GM18907 (cell line): ENCODE measurements at regions not wholly inside any gene's neighbourhood (a gene's known extent, or its start where the extent isn't known, plus 50 kb on each side); places are given as distances from the start of the nearest gene placed in this dataset.
"Not testable (repeated sequence)": the region's sequence is repeated elsewhere in the genome, so short reads cannot be mapped to it uniquely, and the experiment has no call there.

Source experiments
- ATAC-seq: cut with Tn5 transposase; IDR thresholded peaks from one replicate; pipeline ENCODE4 v1.9.1; 2021; ENCODE audit warnings: mild to moderate bottlenecking, moderate library complexity; ENCODE audit not compliant: unreplicated experiment

DNA sequence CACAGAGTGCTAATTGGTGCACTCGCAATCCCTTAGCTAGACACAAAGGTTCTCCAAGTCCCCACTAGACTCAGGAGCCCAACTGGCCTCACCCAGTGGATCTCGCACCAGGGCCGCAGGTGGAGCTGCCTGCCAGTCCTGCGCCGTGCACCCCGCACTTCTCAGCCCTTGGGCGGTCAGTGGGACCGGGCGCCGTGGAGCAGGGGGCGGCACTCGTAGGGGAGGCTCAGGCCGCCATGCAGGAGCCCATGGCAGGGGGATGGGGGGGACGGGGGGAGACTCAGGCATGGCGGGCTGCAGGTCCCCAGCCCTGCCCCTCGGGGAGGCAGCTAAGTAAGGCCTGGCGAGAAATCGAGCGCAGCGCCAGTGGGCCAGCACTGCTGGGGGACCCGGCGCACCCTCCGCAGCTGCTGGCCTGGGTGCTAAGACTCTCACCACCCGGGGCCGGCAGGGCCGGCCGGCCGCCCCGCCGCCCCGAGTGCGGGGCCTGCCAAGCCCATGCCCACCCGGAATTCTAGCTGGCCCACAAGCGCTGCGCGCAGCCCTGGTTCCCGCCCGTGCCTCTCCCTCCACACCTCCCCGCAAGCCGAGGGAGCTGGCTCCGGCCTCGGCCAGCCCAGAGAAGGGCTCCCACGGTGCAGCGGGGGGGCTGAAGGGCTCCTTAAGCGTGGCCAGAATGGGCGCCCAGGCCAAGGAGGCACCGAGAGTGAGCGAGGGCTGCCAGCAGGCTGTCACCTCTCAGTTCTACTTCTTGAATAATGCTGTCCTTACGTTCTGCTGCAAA lies 258.2 kb downstream of the GALC start:
- not testable (repeated sequence) for ATAC-seq

DNA sequence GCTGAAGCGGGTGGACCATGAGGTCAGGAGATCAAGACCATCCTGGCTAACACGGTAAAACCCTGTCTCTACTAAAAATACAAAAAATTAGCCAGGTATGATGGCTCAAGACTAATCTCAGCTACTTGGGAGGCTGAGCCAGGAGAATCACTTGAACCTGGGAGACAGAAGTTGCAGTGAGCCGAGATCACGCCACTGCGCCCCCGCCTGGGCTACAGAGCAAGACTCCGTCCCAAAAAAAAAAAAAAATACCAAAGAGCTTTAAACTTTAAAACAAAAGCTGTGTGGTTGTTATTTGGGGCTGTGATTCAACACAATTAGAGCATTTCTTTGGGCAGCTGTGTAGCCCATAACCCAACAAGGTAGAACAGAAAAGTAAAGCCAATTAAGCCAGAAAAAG lies 259.9 kb downstream of the GALC start:
- ATAC-seq, result not testable (repeated sequence)

DNA sequence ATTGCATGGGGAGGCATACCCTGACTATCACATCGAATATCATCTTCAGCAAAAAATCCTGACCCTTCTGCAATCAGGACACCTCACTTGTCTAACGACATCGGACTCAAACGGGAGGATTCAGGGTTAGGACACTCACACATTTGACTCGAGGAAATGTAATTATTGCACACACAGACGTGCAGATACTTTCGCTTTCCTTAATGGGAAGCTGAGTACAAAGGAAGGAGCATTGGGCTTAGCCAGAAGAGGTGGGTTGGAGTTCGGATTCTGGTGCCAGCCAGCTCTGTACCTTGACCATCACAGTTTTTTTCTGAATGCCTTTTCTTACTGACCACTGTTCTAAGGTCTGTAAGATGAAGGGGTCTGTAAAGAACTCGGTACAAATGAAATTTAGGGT lies 260.4 kb downstream of the GALC start:
- no peak for ATAC-seq

DNA sequence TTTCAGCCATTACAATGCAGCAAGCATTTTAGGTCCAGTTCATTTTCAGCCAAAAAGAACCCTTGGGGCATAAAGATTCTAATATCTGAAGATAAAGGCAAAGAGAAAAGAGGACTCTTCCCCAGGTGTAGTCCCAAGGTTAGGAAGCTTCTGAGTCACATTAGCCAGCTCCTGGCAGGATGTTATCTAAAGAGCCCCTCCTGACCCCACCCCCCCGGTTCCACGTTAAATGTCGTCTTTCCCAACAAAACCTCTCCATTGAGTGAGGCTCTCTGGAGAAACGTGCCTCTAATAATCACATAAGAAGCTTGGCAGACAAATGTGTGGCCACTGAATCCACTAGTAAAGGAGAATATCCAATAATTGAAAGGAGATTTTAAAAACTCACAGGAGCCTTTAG lies 267.7 kb downstream of the GALC start:
- ATAC-seq, result no peak

DNA sequence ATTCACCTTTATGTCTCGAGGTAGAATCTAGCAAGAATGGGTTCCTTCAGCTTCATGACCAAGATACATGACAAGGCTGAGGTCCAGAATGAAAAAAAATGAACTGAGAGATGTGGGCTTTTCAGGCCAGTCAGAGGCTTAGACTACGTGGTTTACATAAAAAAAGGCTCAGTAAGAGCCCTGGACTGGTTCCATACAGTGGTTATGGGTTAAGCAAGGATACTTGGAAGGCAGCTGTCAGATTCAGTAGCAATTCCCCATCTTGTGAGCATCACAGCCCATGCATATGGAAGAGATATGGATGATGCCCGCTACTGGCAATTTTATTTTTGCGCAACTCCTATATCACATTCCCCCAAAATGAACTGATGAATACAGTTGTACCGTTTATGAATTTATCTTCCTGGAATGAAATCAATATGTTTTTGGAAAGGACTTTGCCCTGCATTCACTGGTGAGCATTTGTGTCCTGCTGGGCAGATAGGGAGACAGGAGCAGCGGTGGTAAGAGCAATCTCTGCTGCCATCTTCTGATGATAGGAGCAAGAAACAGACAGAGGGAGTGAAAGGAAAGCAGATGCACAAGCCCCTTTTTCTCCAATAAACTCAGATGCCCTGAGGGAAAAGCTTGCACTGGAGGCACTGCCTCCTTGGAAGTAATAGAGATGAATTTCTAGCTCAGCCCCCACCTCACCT lies 280.4 kb downstream of the GALC start:
- ATAC-seq, result no peak

DNA sequence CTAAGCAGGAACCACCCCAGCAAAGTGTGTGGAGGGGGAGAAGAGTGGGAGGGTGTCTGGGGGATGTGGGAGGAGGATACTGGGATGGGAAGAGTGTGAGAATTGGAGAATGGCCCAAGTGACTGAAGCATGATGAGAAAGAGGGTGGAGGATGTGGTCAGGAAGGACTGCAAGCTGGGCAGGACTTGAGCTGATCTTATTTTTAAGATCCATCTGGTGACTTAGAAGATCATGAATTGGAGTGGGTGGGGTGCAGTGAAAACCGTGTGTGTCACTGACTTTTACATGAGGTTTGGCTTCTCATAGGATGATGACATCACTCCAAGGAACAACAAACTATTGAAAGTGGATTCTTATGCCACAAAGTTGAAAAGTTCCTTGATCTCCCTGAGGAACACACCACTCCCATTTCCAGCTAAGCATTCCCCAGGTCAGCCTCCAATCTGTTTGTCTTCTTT lies 287.5 kb downstream of the GALC start:
- ATAC-seq, result no peak

DNA sequence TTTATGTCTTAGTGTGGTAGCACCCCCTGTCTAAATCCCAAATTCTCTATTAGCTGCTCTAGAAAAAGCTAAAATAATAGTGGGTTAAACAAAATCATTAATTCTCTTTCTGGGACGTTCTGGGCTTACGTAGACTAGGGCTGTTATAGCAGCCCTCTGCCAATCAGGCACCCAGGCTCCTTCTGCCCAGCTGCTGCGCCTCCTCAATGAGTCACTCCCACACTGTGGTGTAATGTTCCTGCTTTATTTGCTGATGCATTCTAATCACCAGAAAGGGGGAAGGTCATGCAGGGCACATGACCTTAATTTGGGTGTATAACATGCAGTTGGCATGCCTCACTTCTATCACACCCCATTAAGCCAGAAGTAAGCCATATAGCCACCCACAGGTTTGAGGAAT lies 294.5 kb downstream of the GALC start:
- ATAC-seq, result no peak

DNA sequence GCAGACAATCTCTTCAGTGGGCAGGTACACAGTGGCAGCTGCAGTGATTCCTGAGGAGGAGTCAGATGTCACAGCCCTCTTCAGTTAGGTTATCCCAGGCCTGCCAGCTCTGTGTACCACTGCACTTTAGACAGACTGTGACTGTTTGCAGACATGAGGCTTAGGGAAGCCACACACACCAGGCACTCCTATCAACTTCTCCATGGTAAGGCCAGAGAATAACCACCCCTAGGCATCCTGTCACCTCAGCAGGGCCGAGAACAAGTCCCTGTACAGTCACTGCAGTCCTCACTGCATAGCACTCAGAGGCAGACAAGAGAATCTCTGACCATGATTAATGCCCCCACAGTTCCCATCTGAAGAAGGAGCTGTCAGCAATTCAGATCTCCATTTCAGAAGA lies 296.5 kb downstream of the GALC start:
- no peak for ATAC-seq

DNA sequence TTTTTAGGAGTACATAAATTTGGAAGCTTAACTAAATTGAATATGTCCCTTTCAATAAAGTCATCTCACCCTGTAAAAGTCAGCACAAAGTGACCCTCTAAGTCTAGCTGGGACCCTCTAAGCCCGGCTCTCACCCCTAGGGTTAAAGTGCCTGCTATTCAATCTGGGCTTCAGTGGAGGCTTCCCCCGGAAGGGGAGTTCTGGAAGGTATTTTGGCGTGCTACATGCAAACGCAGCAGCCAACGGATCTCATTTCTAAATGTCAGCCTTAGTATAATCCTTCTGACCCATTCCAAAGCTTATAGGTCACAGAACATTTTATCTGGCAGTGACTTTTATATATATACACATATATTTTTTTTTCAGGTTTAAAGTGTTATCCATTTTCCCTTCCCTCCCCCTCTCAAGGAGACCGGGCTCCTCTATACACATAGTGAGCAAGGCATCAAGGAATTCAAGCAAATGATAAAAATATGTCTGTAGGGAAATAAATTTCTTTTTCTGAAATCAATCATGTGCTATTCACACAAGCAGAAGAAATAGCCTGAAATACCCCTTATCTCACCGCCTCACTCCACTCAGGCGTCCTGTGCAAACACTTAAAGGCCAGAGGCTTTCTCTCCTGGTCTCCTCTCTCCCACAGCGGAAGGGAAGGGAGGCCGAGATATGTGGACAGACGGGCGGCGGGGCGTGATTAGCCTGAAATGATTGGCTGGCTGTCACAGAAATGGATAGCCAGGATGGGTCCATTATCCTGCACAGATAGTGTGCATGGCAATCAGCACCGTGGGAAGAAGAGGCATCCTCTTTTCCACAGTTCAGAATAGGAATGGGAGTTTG lies 301.7 kb downstream of the GALC start:
- ATAC-seq, result no peak

DNA sequence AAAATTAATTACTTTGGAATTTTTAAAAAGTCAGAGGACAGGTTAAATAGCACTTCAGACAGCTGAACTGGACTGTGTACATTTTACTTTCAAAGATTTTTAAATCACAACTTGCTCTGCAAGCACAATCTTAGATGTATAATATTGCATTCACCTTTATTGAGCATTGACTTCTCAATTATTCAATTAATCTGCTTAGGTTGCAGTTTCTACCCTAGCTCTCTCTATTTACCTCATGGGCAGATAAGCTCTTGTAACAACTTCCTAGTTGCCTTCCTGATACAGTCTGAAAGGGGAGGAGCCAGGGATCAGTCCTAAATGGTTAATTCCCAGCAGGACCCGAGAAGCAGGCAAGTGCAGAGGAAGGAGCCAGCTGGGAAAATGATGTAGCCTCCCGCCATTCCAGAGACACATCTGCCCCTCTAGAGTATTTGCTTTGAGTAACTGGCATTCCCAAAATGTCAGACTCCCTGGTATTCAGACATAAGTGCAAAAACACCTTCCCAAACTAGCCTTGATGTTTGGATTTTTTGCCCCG lies 302.8 kb downstream of the GALC start:
- no peak for ATAC-seq

DNA sequence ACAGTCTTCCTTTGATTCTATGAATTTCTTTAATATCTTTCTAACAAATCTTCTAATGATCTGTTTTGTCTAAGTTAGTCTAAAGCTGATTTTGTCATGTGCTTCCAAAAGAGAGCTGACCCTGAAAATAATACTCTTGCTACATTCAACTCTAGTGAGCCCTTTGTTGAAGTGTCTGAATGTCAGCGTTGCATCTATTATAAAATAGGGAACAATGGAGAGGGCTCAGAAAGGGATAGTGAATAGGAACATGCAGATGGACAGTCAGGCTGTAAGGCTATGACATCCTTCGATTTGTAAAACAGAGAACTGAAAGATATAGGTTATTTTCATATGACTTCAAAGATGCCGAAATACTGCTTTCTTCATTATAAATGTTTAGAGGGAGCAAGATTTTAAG lies 304.5 kb downstream of the GALC start:
- ATAC-seq, result no peak

DNA sequence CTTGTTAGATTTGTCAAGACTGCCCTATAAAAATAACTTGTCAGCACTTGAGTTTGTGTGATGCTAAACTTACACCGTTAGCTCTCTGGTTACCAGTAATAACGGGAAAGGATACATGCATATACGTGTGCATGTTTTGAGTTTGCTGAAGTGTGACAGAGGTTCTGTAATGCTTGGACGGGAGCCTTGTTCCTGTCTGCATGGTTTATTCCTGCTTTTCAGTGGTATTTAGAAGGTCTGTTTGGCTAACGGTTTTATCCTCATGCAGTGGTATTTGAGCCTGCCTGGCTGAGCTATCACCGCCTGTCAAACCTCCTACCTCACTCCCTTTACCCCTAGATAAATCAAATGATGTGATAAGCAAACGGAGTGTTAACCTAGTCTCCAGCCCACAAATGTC lies 305.6 kb downstream of the GALC start:
- no peak for ATAC-seq

DNA sequence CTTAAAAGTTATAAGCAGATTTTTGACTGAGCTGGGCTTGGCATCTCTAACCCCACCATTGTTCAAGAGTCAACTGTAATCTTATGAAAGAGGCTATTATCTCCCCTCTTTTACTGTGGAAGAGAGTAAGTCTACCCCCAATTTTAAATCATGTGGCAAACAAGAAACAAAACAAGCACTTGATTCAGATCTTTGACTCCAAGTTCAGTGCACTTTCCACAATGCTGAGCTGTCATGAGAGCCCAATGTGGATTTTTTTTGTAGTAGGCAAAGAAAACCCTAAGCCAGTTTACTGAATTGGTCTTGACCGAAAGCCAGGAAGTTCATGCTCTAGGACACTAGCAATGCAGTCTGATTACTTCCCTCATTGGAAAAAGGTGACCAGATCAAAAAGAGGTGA lies 306.2 kb downstream of the GALC start:
- ATAC-seq, result no peak

DNA sequence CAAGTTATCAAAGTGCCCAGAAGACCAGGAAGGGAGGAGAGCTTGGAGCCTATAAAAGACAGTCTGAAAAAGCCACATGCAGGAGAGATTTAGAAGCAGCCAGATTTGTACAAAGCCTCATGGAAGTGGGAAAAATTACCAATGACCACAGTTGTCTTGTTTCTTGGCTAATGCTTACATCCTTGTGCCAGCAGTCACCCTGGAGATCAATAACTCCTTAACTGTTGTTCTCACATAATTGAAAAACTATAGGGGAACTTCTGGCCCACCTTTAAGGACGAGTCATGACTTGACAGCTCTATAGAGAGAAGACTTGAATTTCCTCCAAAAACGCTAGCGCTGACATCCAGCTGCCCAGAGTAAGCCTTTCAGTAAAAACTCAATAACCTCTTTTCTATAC lies 313.1 kb downstream of the GALC start:
- ATAC-seq, result no peak

DNA sequence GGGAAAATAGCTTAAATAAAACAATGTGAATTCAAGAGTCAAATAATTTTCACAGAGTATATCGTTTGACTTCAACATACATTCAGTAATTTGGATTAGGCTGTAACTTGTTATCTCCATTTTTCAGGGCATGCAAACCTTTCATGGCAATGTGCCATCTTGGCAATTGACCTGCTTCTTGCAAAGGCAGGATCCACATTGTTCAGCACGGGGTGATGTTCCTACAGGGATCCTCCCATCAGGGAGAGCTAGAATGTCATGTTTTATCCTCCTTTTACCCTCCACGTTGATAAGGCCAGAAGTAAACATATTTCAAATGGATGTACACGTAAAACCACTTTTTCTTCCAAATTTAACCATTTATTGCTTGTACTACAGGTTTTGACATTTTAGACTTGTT lies 314.4 kb downstream of the GALC start:
- ATAC-seq, result no peak

DNA sequence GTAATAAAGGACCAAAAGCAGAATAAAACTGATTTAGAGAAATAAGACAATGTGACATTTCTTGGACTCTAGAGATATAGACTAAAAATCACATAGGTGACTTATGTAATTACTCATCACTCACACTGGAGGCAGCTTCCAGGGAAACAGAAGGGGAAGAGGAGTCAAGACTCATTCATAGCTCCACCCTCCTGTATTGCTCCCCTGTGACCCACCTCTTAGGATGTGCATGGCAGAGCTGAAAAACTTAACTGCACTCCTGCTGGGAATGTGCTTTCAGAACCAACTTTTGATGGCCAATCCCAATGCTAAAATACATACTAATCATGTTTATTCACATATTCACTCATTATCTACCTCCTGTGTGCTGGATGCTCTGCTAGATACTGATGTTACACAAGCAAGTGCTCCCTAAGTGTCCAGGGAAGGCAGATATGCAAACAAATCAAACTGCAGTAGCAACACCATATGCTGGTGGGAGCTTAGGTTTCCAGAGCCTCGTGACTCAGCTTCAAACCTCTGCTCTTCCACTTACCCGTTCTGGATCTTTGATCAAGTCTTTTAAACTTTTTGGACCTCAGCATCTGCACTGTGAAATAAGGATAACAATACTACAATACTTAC lies 316.1 kb downstream of the GALC start:
- ATAC-seq, result no peak

DNA sequence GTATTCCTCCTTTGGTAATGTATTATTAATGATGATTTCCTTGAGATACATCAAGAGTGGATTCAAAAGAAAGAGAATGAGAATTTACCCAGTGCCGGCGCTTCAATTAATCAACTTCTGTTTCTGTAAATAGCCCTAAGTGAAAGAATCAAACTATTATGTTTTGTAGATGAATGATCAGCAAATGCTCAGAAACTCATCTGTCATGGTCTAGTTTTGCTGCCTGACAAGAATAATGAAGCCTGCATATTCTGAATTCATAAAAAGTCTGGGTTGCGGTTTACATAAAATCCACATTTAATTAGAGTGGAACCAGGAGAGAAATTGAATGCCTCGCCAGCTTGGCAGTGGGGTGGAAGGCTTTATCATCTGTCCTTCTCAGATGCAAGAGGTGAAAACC lies 325.3 kb downstream of the GALC start:
- no peak for ATAC-seq

DNA sequence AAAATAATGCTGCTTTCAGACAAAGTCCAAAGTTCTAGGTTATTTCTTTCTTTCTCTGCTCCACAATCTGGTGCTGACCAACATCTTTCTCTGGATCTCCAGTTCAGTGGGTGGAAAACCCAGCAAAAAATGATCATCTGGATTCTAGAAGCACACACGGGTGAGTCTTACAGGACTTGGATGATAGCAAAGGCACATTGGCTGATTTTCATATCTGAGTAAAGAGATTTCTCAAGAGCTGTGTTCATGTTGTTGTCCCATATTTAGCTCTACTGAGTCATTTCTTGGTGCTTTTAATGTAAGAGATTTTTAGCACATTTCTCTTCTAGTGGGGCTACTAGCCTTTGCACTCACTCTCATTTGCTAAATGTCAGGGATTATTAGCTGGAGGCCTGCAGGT lies 336.7 kb downstream of the GALC start:
- no peak for ATAC-seq

DNA sequence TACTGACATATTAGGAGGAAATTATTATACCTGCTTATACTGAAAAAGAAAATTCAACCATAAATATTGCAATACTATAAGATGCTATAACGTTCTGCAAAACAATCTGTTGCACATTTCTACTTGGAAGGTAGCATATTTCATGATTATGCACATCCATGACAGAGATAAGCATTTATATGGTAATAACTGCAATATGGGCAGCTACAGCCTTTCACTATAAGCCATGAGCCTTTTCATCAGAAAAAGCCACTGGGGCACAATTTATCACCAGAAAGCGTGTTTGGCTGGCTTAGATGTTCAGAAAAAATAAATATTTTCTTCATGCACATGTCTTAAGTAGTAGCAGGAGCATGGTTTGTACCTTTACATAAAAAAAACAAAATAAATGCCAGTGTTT lies 340.7 kb downstream of the GALC start:
- no peak for ATAC-seq

DNA sequence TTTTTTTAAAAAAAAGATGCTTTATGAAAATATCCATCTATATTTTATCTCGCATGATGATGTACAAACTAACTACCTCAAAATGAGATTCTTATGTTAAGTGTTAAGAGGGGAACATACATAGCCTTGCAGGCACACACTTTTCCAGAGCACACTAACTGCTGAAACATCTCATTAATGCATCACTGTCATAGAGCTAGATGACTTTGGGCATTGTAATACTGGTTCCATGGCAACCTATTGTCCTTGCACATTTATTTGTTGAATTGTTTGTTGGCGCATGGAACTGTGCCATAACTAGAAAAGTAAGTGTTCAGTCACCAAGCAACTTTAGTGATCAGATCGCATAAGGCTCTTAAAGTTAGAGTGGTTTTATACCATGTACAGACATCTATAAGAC lies 348.3 kb downstream of the GALC start:
- ATAC-seq, result no peak

DNA sequence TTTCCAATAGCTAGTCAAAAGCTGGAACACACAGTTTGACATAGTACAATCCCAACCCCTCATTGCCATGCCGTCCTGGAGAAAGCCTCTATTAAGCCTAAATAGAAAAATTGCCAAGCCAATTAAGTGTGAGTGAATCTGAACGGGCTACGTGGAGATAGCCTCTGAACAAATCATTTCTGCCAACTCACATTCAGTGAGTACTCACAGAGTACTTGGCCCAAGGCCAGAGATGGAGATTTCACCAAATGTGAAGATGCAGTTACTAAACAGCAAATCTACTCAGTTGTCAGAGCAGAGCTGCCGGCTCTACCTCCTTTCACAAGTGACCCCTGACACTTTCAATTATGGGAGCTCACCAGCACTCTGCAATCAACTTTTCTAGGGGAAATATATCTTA lies 350.0 kb downstream of the GALC start:
- ATAC-seq, result no peak
